ENCODE measurements at regions not wholly inside any gene's neighbourhood (a gene's known extent, or its start where the extent isn't known, plus 50 kb on each side); places are given as distances from the start of the nearest gene placed in this dataset.

DNA sequence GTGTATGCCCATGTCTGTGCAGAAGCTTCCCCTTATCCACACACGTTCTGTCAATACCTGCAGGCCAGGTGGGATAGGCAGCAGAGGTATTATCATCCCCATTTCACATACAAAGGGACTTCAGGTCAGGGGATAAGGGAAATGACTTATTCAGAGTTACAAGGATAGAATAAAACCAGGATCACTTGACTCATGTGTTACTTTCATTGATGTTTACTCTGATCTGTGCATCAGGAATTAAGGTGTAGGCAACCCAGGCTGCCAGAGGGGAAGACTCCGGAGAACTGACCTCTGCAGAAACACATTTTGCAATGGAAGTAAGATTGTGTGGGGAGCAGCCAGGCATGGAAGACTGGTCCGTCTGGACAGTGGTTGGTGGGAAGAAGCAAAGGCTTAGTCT lies 74.2 kb upstream of the FSTL4 start:
- TF ChIP-seq, protein P1, sequence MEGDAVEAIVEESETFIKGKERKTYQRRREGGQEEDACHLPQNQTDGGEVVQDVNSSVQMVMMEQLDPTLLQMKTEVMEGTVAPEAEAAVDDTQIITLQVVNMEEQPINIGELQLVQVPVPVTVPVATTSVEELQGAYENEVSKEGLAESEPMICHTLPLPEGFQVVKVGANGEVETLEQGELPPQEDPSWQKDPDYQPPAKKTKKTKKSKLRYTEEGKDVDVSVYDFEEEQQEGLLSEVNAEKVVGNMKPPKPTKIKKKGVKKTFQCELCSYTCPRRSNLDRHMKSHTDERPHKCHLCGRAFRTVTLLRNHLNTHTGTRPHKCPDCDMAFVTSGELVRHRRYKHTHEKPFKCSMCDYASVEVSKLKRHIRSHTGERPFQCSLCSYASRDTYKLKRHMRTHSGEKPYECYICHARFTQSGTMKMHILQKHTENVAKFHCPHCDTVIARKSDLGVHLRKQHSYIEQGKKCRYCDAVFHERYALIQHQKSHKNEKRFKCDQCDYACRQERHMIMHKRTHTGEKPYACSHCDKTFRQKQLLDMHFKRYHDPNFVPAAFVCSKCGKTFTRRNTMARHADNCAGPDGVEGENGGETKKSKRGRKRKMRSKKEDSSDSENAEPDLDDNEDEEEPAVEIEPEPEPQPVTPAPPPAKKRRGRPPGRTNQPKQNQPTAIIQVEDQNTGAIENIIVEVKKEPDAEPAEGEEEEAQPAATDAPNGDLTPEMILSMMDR (IDR thresholded peaks at IDR 0.05; ENCODE audit: poor library complexity, severe bottlenecking) = no peak
- no peak for TF ChIP-seq POLR2AphosphoS5 (IDR thresholded peaks at IDR 0.05)
- TF ChIP-seq, protein P2, sequence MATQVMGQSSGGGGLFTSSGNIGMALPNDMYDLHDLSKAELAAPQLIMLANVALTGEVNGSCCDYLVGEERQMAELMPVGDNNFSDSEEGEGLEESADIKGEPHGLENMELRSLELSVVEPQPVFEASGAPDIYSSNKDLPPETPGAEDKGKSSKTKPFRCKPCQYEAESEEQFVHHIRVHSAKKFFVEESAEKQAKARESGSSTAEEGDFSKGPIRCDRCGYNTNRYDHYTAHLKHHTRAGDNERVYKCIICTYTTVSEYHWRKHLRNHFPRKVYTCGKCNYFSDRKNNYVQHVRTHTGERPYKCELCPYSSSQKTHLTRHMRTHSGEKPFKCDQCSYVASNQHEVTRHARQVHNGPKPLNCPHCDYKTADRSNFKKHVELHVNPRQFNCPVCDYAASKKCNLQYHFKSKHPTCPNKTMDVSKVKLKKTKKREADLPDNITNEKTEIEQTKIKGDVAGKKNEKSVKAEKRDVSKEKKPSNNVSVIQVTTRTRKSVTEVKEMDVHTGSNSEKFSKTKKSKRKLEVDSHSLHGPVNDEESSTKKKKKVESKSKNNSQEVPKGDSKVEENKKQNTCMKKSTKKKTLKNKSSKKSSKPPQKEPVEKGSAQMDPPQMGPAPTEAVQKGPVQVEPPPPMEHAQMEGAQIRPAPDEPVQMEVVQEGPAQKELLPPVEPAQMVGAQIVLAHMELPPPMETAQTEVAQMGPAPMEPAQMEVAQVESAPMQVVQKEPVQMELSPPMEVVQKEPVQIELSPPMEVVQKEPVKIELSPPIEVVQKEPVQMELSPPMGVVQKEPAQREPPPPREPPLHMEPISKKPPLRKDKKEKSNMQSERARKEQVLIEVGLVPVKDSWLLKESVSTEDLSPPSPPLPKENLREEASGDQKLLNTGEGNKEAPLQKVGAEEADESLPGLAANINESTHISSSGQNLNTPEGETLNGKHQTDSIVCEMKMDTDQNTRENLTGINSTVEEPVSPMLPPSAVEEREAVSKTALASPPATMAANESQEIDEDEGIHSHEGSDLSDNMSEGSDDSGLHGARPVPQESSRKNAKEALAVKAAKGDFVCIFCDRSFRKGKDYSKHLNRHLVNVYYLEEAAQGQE (IDR thresholded peaks at IDR 0.05; ENCODE audit: borderline replicate concordance) = no peak
- no peak for TF ChIP-seq RAD21 (conservative IDR thresholded peaks at IDR 0.05)
- TF ChIP-seq EZH2 (IDR thresholded peaks at IDR 0.05; ENCODE audit: borderline replicate concordance, insufficient read depth, low read length, poor library complexity, severe bottlenecking) = no peak
- no peak for TF ChIP-seq EP300 (conservative IDR thresholded peaks at IDR 0.05; ENCODE audit: poor library complexity, severe bottlenecking)
- no peak for TF ChIP-seq TAF1 (IDR thresholded peaks at IDR 0.05; ENCODE audit: low read depth)

All from neural cell (in vitro differentiated cells).